ENCODE measurements at regions not wholly inside any gene's neighbourhood (a gene's known extent, or its start where the extent isn't known, plus 50 kb on each side); places are given as distances from the start of the nearest gene placed in this dataset.

DNA sequence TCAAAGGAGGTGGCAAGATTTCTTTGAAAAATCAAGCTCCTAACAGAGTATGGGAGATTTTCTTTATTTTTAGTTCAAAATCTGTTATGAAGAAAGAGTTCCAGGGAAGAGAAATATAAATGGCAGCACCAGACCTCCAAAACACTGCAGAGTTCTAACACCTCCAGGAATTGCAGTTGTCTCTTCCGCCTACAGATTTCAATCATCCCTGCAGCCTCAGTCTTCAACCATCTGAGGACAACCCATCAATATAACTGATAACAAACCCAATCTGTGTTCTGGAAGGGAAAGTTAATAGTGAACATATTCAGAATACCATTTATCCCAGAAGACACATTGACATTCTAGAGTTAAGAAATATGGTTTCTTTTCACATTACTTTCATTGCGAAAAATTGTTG is 296.1 kb downstream of the ARAP2 start:
- Histone ChIP-seq H3K4me3 (no peak overlapping the region), H3K9me3 (no peaks in the 10 kb centered on the region), H3K4me1 (replicated peaks) (no peaks in the 10 kb centered on the region), H3K27me3 (replicated peaks; ENCODE audit: insufficient read depth) (no peaks in the 10 kb centered on the region), H3K27ac (no peak overlapping the region), H3K36me3 (no peaks in the 10 kb centered on the region)
- DNase-seq (ENCODE audit: low spot score) = no peak
- intact Hi-C loops (cut with DNase I) = no loop called here
- TF ChIP-seq POLR2A (IDR thresholded peaks at IDR 0.05) (no peak), CTCF (IDR thresholded peaks at IDR 0.05) (no peak), POLR2AphosphoS5 (IDR thresholded peaks at IDR 0.05) (no peak)
- WGBS = 93% methylated on average over 2 of the region's 2 CpGs

GRCh38 chr4:35950442-35950841 is 293.9 kb downstream of the ARAP2 start:
- Histone ChIP-seq H3K27me3 (replicated peaks; ENCODE audit: insufficient read depth) (no peaks in the 10 kb centered on the region), H3K4me1 (replicated peaks) (no peaks in the 10 kb centered on the region), H3K9me3 (no peaks in the 10 kb centered on the region), H3K4me3 (no peak overlapping the region), H3K36me3 (no peaks in the 10 kb centered on the region), H3K27ac (no peak overlapping the region)
- DNase-seq (ENCODE audit: low spot score) = no peak
- 90% methylated on average over 1 of the region's 1 CpG for WGBS
- intact Hi-C loops (cut with DNase I) = no loop called here
- TF ChIP-seq POLR2A (IDR thresholded peaks at IDR 0.05) (no peak), CTCF (IDR thresholded peaks at IDR 0.05) (no peak), POLR2AphosphoS5 (IDR thresholded peaks at IDR 0.05) (no peak)

DNA sequence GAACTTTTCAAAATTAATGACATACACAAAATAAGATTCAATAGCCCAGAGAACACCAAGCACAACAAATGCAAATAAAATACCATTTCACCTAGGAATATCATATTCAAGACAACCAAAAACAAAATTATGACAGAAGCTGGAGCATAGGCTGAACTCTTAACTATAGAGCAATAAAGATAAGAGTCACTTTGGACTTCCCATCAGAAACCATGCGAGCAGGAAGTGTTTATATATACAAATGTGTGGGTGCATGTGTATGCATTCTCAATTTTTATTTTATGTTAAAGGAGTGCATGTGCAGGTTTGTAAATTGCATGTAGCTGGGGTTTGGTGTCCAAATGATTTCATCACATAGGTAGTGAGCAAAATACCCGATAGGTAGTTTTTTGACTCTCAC is 291.6 kb downstream of the ARAP2 start:
- intact Hi-C loops (cut with DNase I) = no loop called here
- TF ChIP-seq POLR2A (IDR thresholded peaks at IDR 0.05) (no peak), CTCF (IDR thresholded peaks at IDR 0.05) (no peak), POLR2AphosphoS5 (IDR thresholded peaks at IDR 0.05) (no peak)
- no peaks in the 10 kb centered on the region for H3K36me3 ChIP-seq
- peaks cover 5% of the 10 kb centered on the region for H3K9me3 ChIP-seq
- no peak overlapping the region for H3K4me3 ChIP-seq
- no peaks in the 10 kb centered on the region for H3K4me1 ChIP-seq (replicated peaks)
- DNase-seq (ENCODE audit: low spot score) = no peak
- 80% methylated on average over 2 of the region's 2 CpGs for WGBS
- H3K27me3 ChIP-seq (replicated peaks; ENCODE audit: insufficient read depth) = no peaks in the 10 kb centered on the region
- no peak overlapping the region for H3K27ac ChIP-seq

- 77% methylated on average over 4 of the region's 4 CpGs for WGBS
- no peak overlapping the region for H3K4me3 ChIP-seq
Observed at GRCh38 chr4:35963383-35963782, 280.9 kb downstream of the ARAP2 start.

More at GRCh38 chr4:35963383-35963782, 280.9 kb downstream of the ARAP2 start:
- no peaks in the 10 kb centered on the region for H3K9me3 ChIP-seq
- no peaks in the 10 kb centered on the region for H3K36me3 ChIP-seq
- intact Hi-C loops (cut with DNase I) = no loop called here
- H3K27ac ChIP-seq = no peak overlapping the region
- H3K4me1 ChIP-seq (replicated peaks) = no peaks in the 10 kb centered on the region
- TF ChIP-seq POLR2AphosphoS5 (IDR thresholded peaks at IDR 0.05) = no peak
- no peak for TF ChIP-seq POLR2A (IDR thresholded peaks at IDR 0.05)
- TF ChIP-seq CTCF (IDR thresholded peaks at IDR 0.05) = no peak
- no peaks in the 10 kb centered on the region for H3K27me3 ChIP-seq (replicated peaks; ENCODE audit: insufficient read depth)
- no peak for DNase-seq (ENCODE audit: low spot score)
